NB4 (cell line): ENCODE measurements at regions not wholly inside any gene's neighbourhood (a gene's known extent, or its start where the extent isn't known, plus 50 kb on each side); places are given as distances from the start of the nearest gene placed in this dataset.

ENCODE experiments used
- CTCF ChIP-seq: IDR thresholded peaks from one replicate; pipeline ENCODE4 v1.5.1; 2012; ENCODE audit warnings: low read depth, low read length
- MYC ChIP-seq: IDR thresholded peaks from 2 replicates; pipeline ENCODE4 v1.6.1; 2011; ENCODE audit warnings: low read depth, low read length
- POLR2A ChIP-seq: IDR thresholded peaks from 2 replicates; pipeline ENCODE4 v1.6.1; 2011; ENCODE audit warnings: mild to moderate bottlenecking; ENCODE audit not compliant: insufficient read length; ENCODE audit errors: extremely low read depth

GRCh38 chr4:66169341-66169740 lies 499.1 kb upstream of the EPHA5 start:
- no peak for TF ChIP-seq POLR2A
- no peak for TF ChIP-seq CTCF
- TF ChIP-seq MYC: no peak
